HG02852 (cell line): ENCODE measurements at regions not wholly inside any gene's neighbourhood (a gene's known extent, or its start where the extent isn't known, plus 50 kb on each side); places are given as distances from the start of the nearest gene placed in this dataset.
"Not testable (repeated sequence)": the region's sequence is repeated elsewhere in the genome, so short reads cannot be mapped to it uniquely, and the experiment has no call there.

ENCODE experiments used
- ATAC-seq: cut with Tn5 transposase; IDR thresholded peaks from one replicate; pipeline ENCODE4 v1.9.1; 2021; ENCODE audit warnings: mild to moderate bottlenecking, moderate library complexity; ENCODE audit not compliant: unreplicated experiment

GRCh38 chr14:106268013-106268727 lies 741.8 kb downstream of the TMEM121 start:
- no peak for ATAC-seq

GRCh38 chr14:106269029-106269428 lies 742.6 kb downstream of the TMEM121 start:
- no peak for ATAC-seq

- ATAC-seq: no peak
Observed at GRCh38 chr14:106269451-106270204, 743.2 kb downstream of the TMEM121 start.

- not testable (repeated sequence) for ATAC-seq
Observed at GRCh38 chr14:106270476-106271121, 744.2 kb downstream of the TMEM121 start.

- ATAC-seq: no peak
Observed at GRCh38 chr14:106276326-106277267, 750.2 kb downstream of the TMEM121 start.

- no peak for ATAC-seq
Observed at GRCh38 chr14:106277503-106277902, 751.1 kb downstream of the TMEM121 start.

GRCh38 chr14:106280876-106281275 lies 754.5 kb downstream of the TMEM121 start:
- no peak for ATAC-seq

- no peak for ATAC-seq
Observed at GRCh38 chr14:106286697-106287290, 760.4 kb downstream of the TMEM121 start.

GRCh38 chr14:106287506-106287905 lies 761.1 kb downstream of the TMEM121 start:
- ATAC-seq: no peak

GRCh38 chr14:106291626-106292025 lies 765.2 kb downstream of the TMEM121 start:
- ATAC-seq: no peak

- ATAC-seq: no peak
Observed at GRCh38 chr14:106294324-106294723, 767.9 kb downstream of the TMEM121 start.

- not testable (repeated sequence) for ATAC-seq
Observed at GRCh38 chr14:106300951-106301510, 774.6 kb downstream of the TMEM121 start.

- ATAC-seq: not testable (repeated sequence)
Observed at GRCh38 chr14:106301609-106302008, 775.2 kb downstream of the TMEM121 start.

GRCh38 chr14:106302661-106303060 lies 776.3 kb downstream of the TMEM121 start:
- no peak for ATAC-seq

GRCh38 chr14:106304271-106304670 lies 777.9 kb downstream of the TMEM121 start:
- no peak for ATAC-seq

- peak; percentile 84 for ATAC-seq
Observed at GRCh38 chr14:106308839-106309389, 782.5 kb downstream of the TMEM121 start.

GRCh38 chr14:106309423-106309822 lies 783.0 kb downstream of the TMEM121 start:
- ATAC-seq: no peak

GRCh38 chr14:106315436-106315835 lies 789.1 kb downstream of the TMEM121 start:
- ATAC-seq: no peak

GRCh38 chr14:106317593-106317992 lies 791.2 kb downstream of the TMEM121 start:
- ATAC-seq: no peak

GRCh38 chr14:106318700-106319099 lies 792.3 kb downstream of the TMEM121 start:
- no peak for ATAC-seq
